H9 (cell line): ENCODE measurements at regions not wholly inside any gene's neighbourhood (a gene's known extent, or its start where the extent isn't known, plus 50 kb on each side); places are given as distances from the start of the nearest gene placed in this dataset.

Source experiments
- DNase-seq: peaks from one replicate; pipeline ENCODE4 v3.0.0-alpha.2; 2017
- H2AFZ ChIP-seq: one replicate; pipeline ENCODE4 v1.6.1; 2013; ENCODE audit warnings: mild to moderate bottlenecking, low read length, control low read depth, moderate library complexity
- H2AK5ac ChIP-seq: 2 replicates; pipeline ENCODE4 v1.6.1; 2013; ENCODE audit warnings: low read length, control low read depth, mixed read lengths; ENCODE audit not compliant: insufficient read length
- H2BK120ac ChIP-seq: one replicate; pipeline ENCODE4 v1.6.1; 2013; ENCODE audit warnings: low read depth, mild to moderate bottlenecking, low read length, control low read depth, inconsistent platforms; ENCODE audit not compliant: poor library complexity, severe bottlenecking
- H2BK12ac ChIP-seq: 2 replicates; pipeline ENCODE4 v1.6.1; 2013; ENCODE audit warnings: low read length, control low read depth, mixed read lengths, low read depth; ENCODE audit not compliant: insufficient read length
- H2BK15ac ChIP-seq: 2 replicates; pipeline ENCODE4 v1.6.1; 2013; ENCODE audit warnings: low read depth, low read length, control low read depth
- H2BK20ac ChIP-seq: one replicate; pipeline ENCODE4 v1.6.1; 2013; ENCODE audit warnings: low read depth, mild to moderate bottlenecking, low read length, control low read depth, inconsistent platforms; ENCODE audit not compliant: poor library complexity, severe bottlenecking
- H2BK5ac ChIP-seq: 2 replicates; pipeline ENCODE4 v1.6.1; 2013; ENCODE audit warnings: low read length, control low read depth, mixed read lengths; ENCODE audit not compliant: insufficient read length
- H3K14ac ChIP-seq: 2 replicates; pipeline ENCODE4 v1.6.1; 2013; ENCODE audit warnings: low read length, control low read depth; ENCODE audit not compliant: insufficient read depth
- H3K18ac ChIP-seq: 2 replicates; pipeline ENCODE4 v1.6.1; 2013; ENCODE audit warnings: low read depth, mild to moderate bottlenecking, mixed read lengths, low read length, control low read depth; ENCODE audit not compliant: insufficient read length
- H3K23ac ChIP-seq: 2 replicates; pipeline ENCODE4 v1.6.1; 2013; ENCODE audit warnings: low read length, control low read depth, mixed read lengths, low read depth; ENCODE audit not compliant: insufficient read length
- H3K23me2 ChIP-seq: 2 replicates; pipeline ENCODE4 v1.6.1; 2013; ENCODE audit warnings: low read depth, mild to moderate bottlenecking, mixed read lengths, low read length, control low read depth; ENCODE audit not compliant: insufficient read length, poor library complexity, severe bottlenecking
- H3K27ac ChIP-seq: 2 replicates; pipeline ENCODE4 v1.5.1; 2013; ENCODE audit warnings: low read length, control low read depth, mixed read lengths, low read depth; ENCODE audit not compliant: insufficient read length
- H3K27me3 ChIP-seq: 2 replicates; pipeline ENCODE4 v1.6.1; 2013; ENCODE audit warnings: low read length, control low read depth, inconsistent platforms; ENCODE audit not compliant: insufficient read depth
- H3K4ac ChIP-seq: 2 replicates; pipeline ENCODE4 v1.6.1; 2013; ENCODE audit warnings: low read depth, mild to moderate bottlenecking, control low read depth, inconsistent platforms, low read length, moderate library complexity
- H3K4me1 ChIP-seq: 2 replicates; pipeline ENCODE4 v1.6.1; 2013; ENCODE audit warnings: low read length, control low read depth, inconsistent platforms; ENCODE audit not compliant: insufficient read depth
- H3K4me2 ChIP-seq: 2 replicates; pipeline ENCODE4 v1.6.1; 2013; ENCODE audit warnings: low read length, control low read depth, mixed read lengths; ENCODE audit not compliant: insufficient read length, insufficient read depth
- H3K56ac ChIP-seq: 2 replicates; pipeline ENCODE4 v1.6.1; 2013; ENCODE audit warnings: low read depth, mild to moderate bottlenecking, mixed read lengths, low read length, control low read depth; ENCODE audit not compliant: insufficient read length
- H3K79me1 ChIP-seq: 2 replicates; pipeline ENCODE4 v1.6.1; 2013; ENCODE audit warnings: low read depth, mild to moderate bottlenecking, moderate library complexity, low read length, control low read depth, inconsistent platforms; ENCODE audit not compliant: insufficient read depth, poor library complexity, severe bottlenecking
- H3K79me2 ChIP-seq: 2 replicates; pipeline ENCODE4 v1.6.1; 2013; ENCODE audit warnings: low read length, control low read depth, inconsistent platforms; ENCODE audit not compliant: insufficient read depth
- H3K9ac ChIP-seq: 2 replicates; pipeline ENCODE4 v1.6.1; 2013; ENCODE audit warnings: low read length, control low read depth, mixed read lengths; ENCODE audit not compliant: insufficient read length; ENCODE audit errors: extremely low read depth
- H3K9me3 ChIP-seq: one replicate; pipeline ENCODE4 v1.6.1; 2013; ENCODE audit warnings: low read depth, low read length, inconsistent platforms; ENCODE audit not compliant: control insufficient read depth
- H3T11ph ChIP-seq: one replicate; pipeline ENCODE4 v1.6.1; 2013; ENCODE audit warnings: mild to moderate bottlenecking, low read length, control low read depth, inconsistent platforms
- H4K20me1 ChIP-seq: one replicate; pipeline ENCODE4 v1.6.1; 2013; ENCODE audit not compliant: control insufficient read depth, insufficient read length, insufficient read depth
- H4K5ac ChIP-seq: 2 replicates; pipeline ENCODE4 v1.6.1; 2013; ENCODE audit warnings: low read depth, mild to moderate bottlenecking, mixed read lengths, low read length, control low read depth; ENCODE audit not compliant: insufficient read length
- H4K8ac ChIP-seq: replicated peaks from 2 replicates; pipeline ENCODE4 v1.6.1; 2013; ENCODE audit warnings: low read length, control low read depth, mixed read lengths, low read depth; ENCODE audit not compliant: insufficient read length
- H4K91ac ChIP-seq: 2 replicates; pipeline ENCODE4 v1.6.1; 2013; ENCODE audit warnings: low read depth, mild to moderate bottlenecking, moderate library complexity, mixed read lengths, low read length, control low read depth; ENCODE audit not compliant: insufficient read length
- H3K27ac Mint-ChIP-seq, 3 experiments: 2 replicates in 2 of 3; 3 replicates in 1 of 3; pipeline ENCODE4 v1.8.0; 2020 to 2021; ENCODE audit warnings: mixed read lengths in 3 of 3, mild to moderate bottlenecking in 1 of 3, moderate library complexity in 1 of 3
- H3K27me3 Mint-ChIP-seq: 2 replicates; pipeline ENCODE4 v1.8.0; 2021; ENCODE audit warnings: low read depth, mild to moderate bottlenecking, moderate library complexity, mixed read lengths
- H3K36me3 Mint-ChIP-seq, 3 experiments: 2 replicates in 2 of 3; 3 replicates in 1 of 3; pipeline ENCODE4 v1.8.0; 2020 to 2021; ENCODE audit warnings: low read depth in 3 of 3, mixed read lengths in 3 of 3; ENCODE audit not compliant: insufficient read depth in 1 of 3
- H3K4me1 Mint-ChIP-seq, 2 experiments: 2 replicates each; pipeline ENCODE4 v1.8.0; 2020; ENCODE audit warnings: mixed read lengths in 2 of 2
- H3K4me3 Mint-ChIP-seq, 2 experiments: 2 replicates in 1 of 2; 3 replicates in 1 of 2; pipeline ENCODE4 v1.8.0; 2020 to 2021; ENCODE audit warnings: mild to moderate bottlenecking in 2 of 2, mixed read lengths in 2 of 2, moderate library complexity in 1 of 2
- H3K9me3 Mint-ChIP-seq, 2 experiments: 2 replicates in 1 of 2; 3 replicates in 1 of 2; pipeline ENCODE4 v1.8.0; 2020; ENCODE audit warnings: mild to moderate bottlenecking in 2 of 2, mixed read lengths in 2 of 2, moderate library complexity in 1 of 2
- WGBS: extraction: QIAGEN DNeasy Blood & Tissue Kit; methylation state at CpG from one replicate; pipeline ENCODE4 v1.1.7; 2013; ENCODE audit warnings: missing lambda C conversion rate, low lambda C conversion rate, mixed read lengths; ENCODE audit not compliant: insufficient read length; ENCODE audit errors: extremely low coverage; 5-methylcytosine and 5-hydroxymethylcytosine counted together
- TF ChIP-seq, protein P1 (sequence below): fragments of 200-600 bp; sonication (generic); conservative IDR thresholded peaks from 3 replicates; pipeline ENCODE4 v1.8.0; 2021; ENCODE audit warnings: antibody characterized with exemption, mild to moderate bottlenecking

DNA sequence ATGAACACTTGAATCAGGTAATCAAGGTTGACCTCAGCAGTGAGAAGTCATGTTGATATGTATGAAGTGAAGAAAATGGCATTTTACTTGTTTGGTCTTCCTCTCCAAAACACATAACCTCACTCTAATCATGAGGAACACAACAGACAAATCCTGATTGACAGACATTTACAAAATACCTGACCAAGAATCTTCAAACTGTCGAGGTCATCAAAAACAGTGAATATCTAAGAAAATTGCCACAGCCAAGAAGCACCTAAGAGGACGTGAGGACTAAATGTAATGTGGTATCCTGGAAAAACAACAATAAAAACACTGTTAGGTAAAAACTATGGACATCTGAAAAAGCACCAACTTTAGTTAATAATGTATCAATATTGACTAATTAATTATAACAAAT is 129.5 kb upstream of the MAGEB18 start:
- H3K9me3 Mint-ChIP-seq: peaks cover 70 to 74% of the 10 kb centered on the region in 2 experiments
- Histone ChIP-seq H3K27me3 (no peaks in the 10 kb centered on the region), H3K79me1 (no peaks in the 10 kb centered on the region), H3K9ac (no peak overlapping the region), H2AK5ac (no peak overlapping the region), H3K56ac (no peak overlapping the region), H3K4me1 (no peaks in the 10 kb centered on the region), H3K79me2 (no peaks in the 10 kb centered on the region), H2BK15ac (no peak overlapping the region), H3K4ac (no peak overlapping the region), H4K91ac (no peak overlapping the region), H3K23me2 (no peaks in the 10 kb centered on the region), H4K20me1 (no peaks in the 10 kb centered on the region), H4K8ac (no peak overlapping the region), H3K9me3 (peaks cover 14% of the 10 kb centered on the region), H3K18ac (no peak overlapping the region), H4K5ac (no peak overlapping the region), H3K23ac (no peak overlapping the region), H2BK120ac (no peak overlapping the region), H2BK12ac (no peak overlapping the region), H3K4me2 (no peak overlapping the region), H2BK5ac (no peak overlapping the region), H3K27ac (no peak overlapping the region), H2BK20ac (no peak overlapping the region), H3K14ac (no peak overlapping the region), H3T11ph (no peak overlapping the region), H2AFZ (no peak overlapping the region)
- H3K4me3 Mint-ChIP-seq: no peak overlapping the region
- no peaks in the 10 kb centered on the region for H3K4me1 Mint-ChIP-seq
- TF ChIP-seq, protein P1, sequence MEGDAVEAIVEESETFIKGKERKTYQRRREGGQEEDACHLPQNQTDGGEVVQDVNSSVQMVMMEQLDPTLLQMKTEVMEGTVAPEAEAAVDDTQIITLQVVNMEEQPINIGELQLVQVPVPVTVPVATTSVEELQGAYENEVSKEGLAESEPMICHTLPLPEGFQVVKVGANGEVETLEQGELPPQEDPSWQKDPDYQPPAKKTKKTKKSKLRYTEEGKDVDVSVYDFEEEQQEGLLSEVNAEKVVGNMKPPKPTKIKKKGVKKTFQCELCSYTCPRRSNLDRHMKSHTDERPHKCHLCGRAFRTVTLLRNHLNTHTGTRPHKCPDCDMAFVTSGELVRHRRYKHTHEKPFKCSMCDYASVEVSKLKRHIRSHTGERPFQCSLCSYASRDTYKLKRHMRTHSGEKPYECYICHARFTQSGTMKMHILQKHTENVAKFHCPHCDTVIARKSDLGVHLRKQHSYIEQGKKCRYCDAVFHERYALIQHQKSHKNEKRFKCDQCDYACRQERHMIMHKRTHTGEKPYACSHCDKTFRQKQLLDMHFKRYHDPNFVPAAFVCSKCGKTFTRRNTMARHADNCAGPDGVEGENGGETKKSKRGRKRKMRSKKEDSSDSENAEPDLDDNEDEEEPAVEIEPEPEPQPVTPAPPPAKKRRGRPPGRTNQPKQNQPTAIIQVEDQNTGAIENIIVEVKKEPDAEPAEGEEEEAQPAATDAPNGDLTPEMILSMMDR: no peak
- no peaks in the 10 kb centered on the region for H3K27me3 Mint-ChIP-seq
- no peak overlapping the region for H3K27ac Mint-ChIP-seq
- no peak for DNase-seq
- no CpG with 5 or more reads among the region's 2 CpGs for WGBS
- H3K36me3 Mint-ChIP-seq: no peaks in the 10 kb centered on the region; a peak in 2 of 7 replicates
